GM23338 (cell line): ENCODE measurements at regions not wholly inside any gene's neighbourhood (a gene's known extent, or its start where the extent isn't known, plus 50 kb on each side); places are given as distances from the start of the nearest gene placed in this dataset.

Experiments
- ATAC-seq: fragments of 200-7000 bp; cut with Tn5 transposase; 3 replicates; pipeline ENCODE4 v1.9.1; 2020
- DNase-seq: peaks from one replicate; pipeline ENCODE4 v3.0.0-alpha.2; 2015; ENCODE audit warnings: low spot score
- H2AFZ ChIP-seq: fragments of 200-600 bp; sonication (generic); 2 replicates; pipeline ENCODE4 v1.8.0; 2016; ENCODE audit warnings: antibody characterized with exemption, mild to moderate bottlenecking, moderate library complexity
- H3F3A ChIP-seq: fragments of 200-600 bp; sonication (generic); replicated peaks from 2 replicates; pipeline ENCODE4 v1.8.0; 2017; ENCODE audit warnings: antibody characterized with exemption, mixed run types, low read depth
- H3K27ac ChIP-seq: fragments of 200-600 bp; sonication (generic); 2 replicates; pipeline ENCODE4 v1.6.1; 2016; ENCODE audit warnings: low read depth
- H3K27me3 ChIP-seq: fragments of 200-600 bp; sonication (generic); 2 replicates; pipeline ENCODE4 v1.8.0; 2016; ENCODE audit warnings: mild to moderate bottlenecking, mixed run types, moderate library complexity; ENCODE audit not compliant: insufficient read depth
- H3K36me3 ChIP-seq: fragments of 200-600 bp; sonication (generic); 2 replicates; pipeline ENCODE4 v1.8.0; 2016; ENCODE audit warnings: mild to moderate bottlenecking; ENCODE audit not compliant: insufficient read depth
- H3K4me1 ChIP-seq: fragments of 200-600 bp; sonication (generic); 2 replicates; pipeline ENCODE4 v1.8.0; 2016; ENCODE audit warnings: mild to moderate bottlenecking, moderate library complexity; ENCODE audit not compliant: insufficient read depth
- H3K4me2 ChIP-seq: fragments of 200-600 bp; sonication (generic); 2 replicates; pipeline ENCODE4 v1.7.1; 2017; ENCODE audit warnings: mixed run types
- H3K4me3 ChIP-seq: fragments of 200-600 bp; sonication (generic); 2 replicates; pipeline ENCODE4 v1.6.1; 2016; ENCODE audit warnings: mixed run types
- H3K79me2 ChIP-seq: fragments of 200-600 bp; sonication (generic); replicated peaks from 2 replicates; pipeline ENCODE4 v1.8.0; 2017; ENCODE audit warnings: mild to moderate bottlenecking; ENCODE audit not compliant: insufficient read depth
- H3K9me2 ChIP-seq: fragments of 200-600 bp; sonication (generic); 2 replicates; pipeline ENCODE4 v1.8.0; 2017; ENCODE audit not compliant: insufficient read depth
- H4K20me1 ChIP-seq: fragments of 200-600 bp; sonication (generic); replicated peaks from 2 replicates; pipeline ENCODE4 v1.8.0; 2017; ENCODE audit warnings: mild to moderate bottlenecking; ENCODE audit not compliant: insufficient read depth
- H3K27ac Mint-ChIP-seq: 2 replicates; pipeline ENCODE4 v1.8.0; 2020; ENCODE audit warnings: inconsistent platforms, mild to moderate bottlenecking, moderate library complexity, mixed read lengths
- H3K27me3 Mint-ChIP-seq: 3 replicates; pipeline ENCODE4 v1.8.0; 2022; ENCODE audit warnings: low read depth, mild to moderate bottlenecking, moderate library complexity, mixed read lengths, inconsistent platforms; ENCODE audit not compliant: insufficient read depth, poor library complexity
- H3K36me3 Mint-ChIP-seq: 3 replicates; pipeline ENCODE4 v1.8.0; 2021; ENCODE audit warnings: low read depth, mild to moderate bottlenecking, inconsistent platforms, moderate library complexity, mixed read lengths
- H3K4me1 Mint-ChIP-seq: 3 replicates; pipeline ENCODE4 v1.8.0; 2020; ENCODE audit warnings: mild to moderate bottlenecking, inconsistent platforms, mixed read lengths
- H3K4me3 Mint-ChIP-seq: 3 replicates; pipeline ENCODE4 v1.8.0; 2021; ENCODE audit warnings: moderate library complexity, mild to moderate bottlenecking, inconsistent platforms, mixed read lengths
- H3K9me3 Mint-ChIP-seq: 3 replicates; pipeline ENCODE4 v1.8.0; 2020; ENCODE audit warnings: moderate library complexity, mild to moderate bottlenecking, inconsistent platforms, mixed read lengths
- CREB1 ChIP-seq: fragments of 250-450 bp; sonication (Bioruptor Pico); IDR thresholded peaks from 2 replicates; pipeline ENCODE4 v1.5.0; 2020; ENCODE audit warnings: low read depth, mild to moderate bottlenecking, moderate library complexity
- CTCF ChIP-seq, 2 experiments: fragments of 200-600 bp in 1 of 2; sonication (generic) in 1 of 2; conservative IDR thresholded peaks; 2 replicates each; pipeline versions ENCODE4 v1.5.1 to v1.6.1; 2016 to 2017; ENCODE audit warnings: antibody characterized with exemption in 2 of 2, low read depth in 2 of 2, mild to moderate bottlenecking in 2 of 2, moderate library complexity in 1 of 2
- EZH2 ChIP-seq: fragments of 200-600 bp; sonication (generic); IDR thresholded peaks from one replicate; pipeline ENCODE4 v1.8.0; 2017; ENCODE audit warnings: antibody characterized with exemption, mild to moderate bottlenecking, low read depth; ENCODE audit not compliant: unreplicated experiment
- NANOG ChIP-seq: IDR thresholded peaks from 2 replicates; pipeline ENCODE4 v1.6.1; 2016; ENCODE audit warnings: antibody characterized with exemption, borderline replicate concordance
- POLR2AphosphoS5 ChIP-seq: IDR thresholded peaks from 2 replicates; pipeline ENCODE4 v1.6.1; 2016; ENCODE audit warnings: antibody characterized with exemption, low read depth
- REST ChIP-seq: IDR thresholded peaks from one replicate; pipeline ENCODE4 v1.6.1; 2018; ENCODE audit warnings: antibody characterized with exemption; ENCODE audit not compliant: unreplicated experiment
- STAT1 ChIP-seq: IDR thresholded peaks from one replicate; pipeline ENCODE4 v1.6.1; 2016; ENCODE audit warnings: antibody characterized with exemption; ENCODE audit not compliant: unreplicated experiment
- ZNF114 ChIP-seq: fragments of 250-450 bp; sonication (Bioruptor Pico); IDR thresholded peaks from 2 replicates; pipeline ENCODE4 v1.5.0; 2020; ENCODE audit warnings: mild to moderate bottlenecking, moderate library complexity
- ZNF331 ChIP-seq: fragments of 250-450 bp; sonication (Bioruptor Pico); IDR thresholded peaks from 2 replicates; pipeline ENCODE4 v1.5.0; 2020; ENCODE audit warnings: low read depth, mild to moderate bottlenecking, moderate library complexity
- ZNF462 ChIP-seq: fragments of 250-450 bp; sonication (Bioruptor Pico); IDR thresholded peaks from 2 replicates; pipeline ENCODE4 v1.5.0; 2020; ENCODE audit warnings: mild to moderate bottlenecking, moderate library complexity

GRCh38 chr14:34183478-34183877 is 232.6 kb upstream of the EGLN3 start (continued):
- TF ChIP-seq REST = no peak
- TF ChIP-seq POLR2AphosphoS5 = no peak
- TF ChIP-seq NANOG = no peak
- TF ChIP-seq CTCF (conservative IDR thresholded peaks at IDR 0.05; ENCODE audit: low read depth in 2 of 2) = no peak
- no peak for TF ChIP-seq EZH2
- TF ChIP-seq ZNF331 = no peak
- no peak for TF ChIP-seq STAT1

- Histone ChIP-seq H3K4me3 (no peak overlapping the region), H3K9me2 (peaks cover 3% of the 10 kb centered on the region; the same call in 1 of the 2 replicates), H3F3A (no peaks in the 10 kb centered on the region), H3K27ac (no peak overlapping the region), H4K20me1 (no peaks in the 10 kb centered on the region), H3K36me3 (no peaks in the 10 kb centered on the region), H3K4me1 (no peaks in the 10 kb centered on the region), H2AFZ (peak overlapping the region; percentile 87; the same call in 1 of the 2 replicates), H3K4me2 (no peak overlapping the region), H3K27me3 (no peaks in the 10 kb centered on the region), H3K79me2 (no peaks in the 10 kb centered on the region)
- no peaks in the 10 kb centered on the region for H3K27me3 Mint-ChIP-seq
- no peak overlapping the region for H3K27ac Mint-ChIP-seq
- DNase-seq = no peak
- ATAC-seq = no peak
- no peaks in the 10 kb centered on the region for H3K36me3 Mint-ChIP-seq
- no peaks in the 10 kb centered on the region for H3K9me3 Mint-ChIP-seq
- H3K4me3 Mint-ChIP-seq = no peak overlapping the region
- peaks cover 6% of the 10 kb centered on the region; the same call in 2 of the 3 replicates for H3K4me1 Mint-ChIP-seq
- TF ChIP-seq ZNF331 = no peak
- TF ChIP-seq ZNF114 (CRISPR knock-in tag) = no peak
- no peak for TF ChIP-seq NANOG
- no peak for TF ChIP-seq ZNF462 (CRISPR knock-in tag)
- TF ChIP-seq EZH2 = no peak
- TF ChIP-seq CTCF (conservative IDR thresholded peaks at IDR 0.05; ENCODE audit: low read depth in 2 of 2) = no peak
- no peak for TF ChIP-seq CREB1 (CRISPR knock-in tag)
- TF ChIP-seq POLR2AphosphoS5 = no peak
Observed at GRCh38 chr14:34181338-34181737, 230.5 kb upstream of the EGLN3 start.
